ENCODE measurements at regions not wholly inside any gene's neighbourhood (a gene's known extent, or its start where the extent isn't known, plus 50 kb on each side); places are given as distances from the start of the nearest gene placed in this dataset.

DNA sequence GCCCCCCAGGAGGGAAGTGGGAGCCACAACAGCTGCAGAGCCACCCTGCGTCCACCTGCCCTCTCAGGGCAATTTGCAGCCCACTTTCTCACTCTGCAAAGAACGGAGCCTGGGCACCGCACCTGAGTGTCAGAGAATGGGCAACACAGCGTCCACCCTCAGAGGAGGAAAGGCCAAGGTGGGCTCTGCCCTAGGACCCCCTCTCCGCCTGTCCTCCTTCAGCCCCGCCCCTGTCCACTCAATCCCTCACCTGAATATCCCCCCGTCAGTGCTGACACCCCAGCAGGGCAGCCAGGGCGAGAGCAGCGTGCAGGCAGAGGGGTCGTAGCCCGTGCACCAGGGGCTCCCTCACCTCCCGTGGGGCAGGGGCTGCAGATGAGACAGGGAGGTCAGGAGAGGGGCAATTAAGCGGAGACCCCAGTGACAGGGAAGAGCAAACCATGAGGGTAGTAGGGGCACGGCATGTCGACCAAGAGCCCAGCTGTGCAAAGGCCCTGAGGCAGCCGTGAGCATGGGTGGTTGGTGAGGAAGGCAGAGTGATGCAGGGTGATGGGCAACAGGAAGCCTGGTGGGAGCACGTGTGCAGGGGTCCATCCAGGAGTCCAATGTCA is 140.3 kb downstream of the OLFM1 start:
- Histone ChIP-seq H3K9ac (ENCODE audit: low read depth, low read length) (no peak overlapping the region), H2AK5ac (ENCODE audit: low read depth, low read length) (no peak overlapping the region), H3K9me1 (ENCODE audit: insufficient read depth, low read length) (no peaks in the 10 kb centered on the region), H4K91ac (ENCODE audit: insufficient read depth, low read depth, low read length) (no peak overlapping the region), H3K14ac (replicated peaks; ENCODE audit: low read depth, low read length) (no peak overlapping the region), H4K20me1 (ENCODE audit: insufficient read depth, low read length) (no peaks in the 10 kb centered on the region), H4K8ac (ENCODE audit: low read depth in 2 of 2, low read length in 2 of 2) (no peak overlapping the region), H3K27me3 (ENCODE audit: control insufficient read depth, insufficient read depth, low read length) (no peaks in the 10 kb centered on the region), H3K56ac (ENCODE audit: extremely low read depth, insufficient read depth, low read length) (no peak overlapping the region), H2AK9ac (replicated peaks; ENCODE audit: low read depth, low read length, poor library complexity) (no peak overlapping the region), H3K27ac (ENCODE audit: insufficient read depth, low read length) (no peak overlapping the region), H3K79me1 (ENCODE audit: low read depth in 1 of 2, low read length in 2 of 2) (no peaks in the 10 kb centered on the region), H3K9me3 (ENCODE audit: control insufficient read depth, insufficient read depth, low read length) (peaks cover 61% of the 10 kb centered on the region), H3K4me3 (ENCODE audit: insufficient read depth, low read depth, low read length) (no peak overlapping the region), H4K5ac (ENCODE audit: low read depth, low read length) (no peak overlapping the region), H3K36me3 (ENCODE audit: control insufficient read depth, insufficient read depth, low read length) (no peaks in the 10 kb centered on the region), H2BK20ac (ENCODE audit: low read depth, low read length) (no peak overlapping the region), H2AFZ (replicated peaks; ENCODE audit: low read length, poor library complexity) (no peak overlapping the region), H3K4me1 (ENCODE audit: control insufficient read depth, insufficient read depth, low read length) (no peaks in the 10 kb centered on the region), H2BK120ac (ENCODE audit: low read depth, low read length) (no peak overlapping the region), H2BK5ac (ENCODE audit: low read depth, low read length, poor library complexity, severe bottlenecking) (no peak overlapping the region), H3K18ac (ENCODE audit: low read depth, low read length) (no peak overlapping the region), H3K4me2 (ENCODE audit: low read depth, low read length) (no peak overlapping the region), H3K23ac (ENCODE audit: low read depth, low read length) (no peak overlapping the region), H2BK15ac (ENCODE audit: low read depth, low read length) (no peak overlapping the region), H3K4ac (ENCODE audit: low read depth, low read length) (no peak overlapping the region)
- dilution Hi-C loops (cut with HindIII; ENCODE audit: low sequenced_read_pairs, unreplicated experiment) (no loop called here), intact Hi-C loops (cut with micrococcal nuclease) (no loop called here), in situ Hi-C loops (cut with MboI; ENCODE audit: low sequenced_read_pairs) (no loop called here)
- ChIA-PET POLR2A (ENCODE audit: unreplicated experiment) (no interaction called here), CTCF (no interaction called here)
- no TSS peak for BruUV-seq (replicated peaks)
- TF ChIP-seq RAD21 (IDR thresholded peaks at IDR 0.05; ENCODE audit: low read length) (no peak), RFX5 (IDR thresholded peaks at IDR 0.05; ENCODE audit: low read depth, low read length) (no peak), SMC3 (IDR thresholded peaks at IDR 0.05; ENCODE audit: low read depth, low read length) (no peak), USF2 (IDR thresholded peaks at IDR 0.05; ENCODE audit: low read depth, low read length) (no peak), FOS (IDR thresholded peaks at IDR 0.05; ENCODE audit: low read depth, low read length) (no peak), NFE2L2 (IDR thresholded peaks at IDR 0.05; ENCODE audit: low read depth, low read length) (no peak), ELK1 (IDR thresholded peaks at IDR 0.05; ENCODE audit: borderline replicate concordance, low read depth, low read length) (no peak), POLR2A (IDR thresholded peaks at IDR 0.05; ENCODE audit: low read depth, low read length) (no peak), CHD1 (IDR thresholded peaks at IDR 0.05; ENCODE audit: low read depth, low read length) (no peak), RCOR1 (IDR thresholded peaks at IDR 0.05; ENCODE audit: insufficient replicate concordance, low read length) (no peak), MAZ (IDR thresholded peaks at IDR 0.05; ENCODE audit: borderline replicate concordance, low read depth, low read length) (no peak), BHLHE40 (IDR thresholded peaks at IDR 0.05; ENCODE audit: low read depth, low read length) (no peak), MAFK (IDR thresholded peaks at IDR 0.05; ENCODE audit: low read depth, low read length) (no peak), MXI1 (IDR thresholded peaks at IDR 0.05; ENCODE audit: borderline replicate concordance, low read depth, low read length) (no peak), CEBPB (IDR thresholded peaks at IDR 0.05; ENCODE audit: low read depth, low read length) (no peak)
- TF ChIP-seq, protein P1, sequence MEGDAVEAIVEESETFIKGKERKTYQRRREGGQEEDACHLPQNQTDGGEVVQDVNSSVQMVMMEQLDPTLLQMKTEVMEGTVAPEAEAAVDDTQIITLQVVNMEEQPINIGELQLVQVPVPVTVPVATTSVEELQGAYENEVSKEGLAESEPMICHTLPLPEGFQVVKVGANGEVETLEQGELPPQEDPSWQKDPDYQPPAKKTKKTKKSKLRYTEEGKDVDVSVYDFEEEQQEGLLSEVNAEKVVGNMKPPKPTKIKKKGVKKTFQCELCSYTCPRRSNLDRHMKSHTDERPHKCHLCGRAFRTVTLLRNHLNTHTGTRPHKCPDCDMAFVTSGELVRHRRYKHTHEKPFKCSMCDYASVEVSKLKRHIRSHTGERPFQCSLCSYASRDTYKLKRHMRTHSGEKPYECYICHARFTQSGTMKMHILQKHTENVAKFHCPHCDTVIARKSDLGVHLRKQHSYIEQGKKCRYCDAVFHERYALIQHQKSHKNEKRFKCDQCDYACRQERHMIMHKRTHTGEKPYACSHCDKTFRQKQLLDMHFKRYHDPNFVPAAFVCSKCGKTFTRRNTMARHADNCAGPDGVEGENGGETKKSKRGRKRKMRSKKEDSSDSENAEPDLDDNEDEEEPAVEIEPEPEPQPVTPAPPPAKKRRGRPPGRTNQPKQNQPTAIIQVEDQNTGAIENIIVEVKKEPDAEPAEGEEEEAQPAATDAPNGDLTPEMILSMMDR (conservative IDR thresholded peaks at IDR 0.05; ENCODE audit: low read depth, low read length) = no peak
- ATAC-seq (ENCODE audit: low read depth) = no peak
- no peak for DNase-seq
- 0% methylated on average over 1 of the region's 17 CpGs; no CpG with 5 or more reads in 1 of the 2 experiments for WGBS, 2 experiments (ENCODE audit: extremely low coverage in 2 of 2, insufficient read length in 1 of 2)

All from IMR-90 (cell line).